ENCODE measurements at regions not wholly inside any gene's neighbourhood (a gene's known extent, or its start where the extent isn't known, plus 50 kb on each side); places are given as distances from the start of the nearest gene placed in this dataset.

DNA sequence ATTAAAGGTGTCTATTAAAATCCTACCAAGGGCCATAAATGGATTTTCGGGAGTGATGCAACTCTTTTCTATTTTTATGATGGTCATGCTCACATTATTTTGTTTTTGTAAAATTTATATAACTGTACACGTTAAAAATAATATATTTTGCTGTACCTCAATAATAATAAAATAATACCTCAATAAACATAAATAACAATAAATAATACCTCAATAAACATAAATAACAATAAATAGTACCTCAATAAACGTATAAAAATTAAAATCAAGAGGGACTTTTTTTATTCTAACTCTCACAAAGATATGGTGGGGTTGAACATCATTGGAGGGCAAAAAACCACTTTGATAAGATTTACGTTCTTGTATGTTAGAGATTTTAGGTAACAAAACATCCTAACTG is 1189.6 kb upstream of the CELF2 start:
- ATAC-seq: no peak
- Histone ChIP-seq H3K27ac (ENCODE audit: control insufficient read depth, insufficient read depth) (no peak overlapping the region), H3K79me2 (ENCODE audit: control insufficient read depth, insufficient read depth, low read length) (no peaks in the 10 kb centered on the region), H3K4me1 (ENCODE audit: control insufficient read depth, insufficient read depth, low read length) (no peaks in the 10 kb centered on the region), H4K20me1 (ENCODE audit: control insufficient read depth, insufficient read depth) (no peaks in the 10 kb centered on the region), H3K9me3 (replicated peaks; ENCODE audit: control insufficient read depth, insufficient read depth, low read length) (no peaks in the 10 kb centered on the region; the same call in 2 of the 3 replicates), H3K36me3 (ENCODE audit: control insufficient read depth in 2 of 2, insufficient read depth in 2 of 2, low read length in 1 of 2) (no peaks in the 10 kb centered on the region), H3K9ac (ENCODE audit: control insufficient read depth, insufficient read depth, low read length) (no peak overlapping the region), H3K4me2 (ENCODE audit: control insufficient read depth, insufficient read depth) (no peak overlapping the region), H2AFZ (ENCODE audit: control insufficient read depth, low read depth, low read length) (no peak overlapping the region), H3K27me3 (replicated peaks in 1 of 2; ENCODE audit: control insufficient read depth in 2 of 2, insufficient read depth in 2 of 2, low read length in 1 of 2) (no peaks in the 10 kb centered on the region), H3K4me3 (no peak overlapping the region)
- no peak for DNase-seq (ENCODE audit: low read depth, low spot score)
- intact Hi-C loops (cut with micrococcal nuclease; ENCODE audit: unreplicated experiment) (no loop called here), in situ Hi-C loops (cut with MboI) (no loop called here)
- FAIRE-seq: no peak
- BruUV-seq (replicated peaks): no TSS peak
- 2% methylated on average over 4 of the region's 4 CpGs for WGBS (ENCODE audit: insufficient coverage, insufficient replicate concordance, low lambda C conversion rate, missing lambda C conversion rate)
- TF ChIP-seq POLR2A (IDR thresholded peaks at IDR 0.05; ENCODE audit: low read depth, low read length): no peak
- TF ChIP-seq HDAC6 (IDR thresholded peaks at IDR 0.05; ENCODE audit: unreplicated experiment): no peak
- TF ChIP-seq DPF2 (IDR thresholded peaks at IDR 0.05): no peak
- TF ChIP-seq, protein P1, sequence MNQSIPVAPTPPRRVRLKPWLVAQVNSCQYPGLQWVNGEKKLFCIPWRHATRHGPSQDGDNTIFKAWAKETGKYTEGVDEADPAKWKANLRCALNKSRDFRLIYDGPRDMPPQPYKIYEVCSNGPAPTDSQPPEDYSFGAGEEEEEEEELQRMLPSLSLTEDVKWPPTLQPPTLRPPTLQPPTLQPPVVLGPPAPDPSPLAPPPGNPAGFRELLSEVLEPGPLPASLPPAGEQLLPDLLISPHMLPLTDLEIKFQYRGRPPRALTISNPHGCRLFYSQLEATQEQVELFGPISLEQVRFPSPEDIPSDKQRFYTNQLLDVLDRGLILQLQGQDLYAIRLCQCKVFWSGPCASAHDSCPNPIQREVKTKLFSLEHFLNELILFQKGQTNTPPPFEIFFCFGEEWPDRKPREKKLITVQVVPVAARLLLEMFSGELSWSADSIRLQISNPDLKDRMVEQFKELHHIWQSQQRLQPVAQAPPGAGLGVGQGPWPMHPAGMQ (IDR thresholded peaks at IDR 0.05; ENCODE audit: borderline replicate concordance): no peak
- no peak for TF ChIP-seq YBX1 (IDR thresholded peaks at IDR 0.05)
- TF ChIP-seq, protein P2, sequence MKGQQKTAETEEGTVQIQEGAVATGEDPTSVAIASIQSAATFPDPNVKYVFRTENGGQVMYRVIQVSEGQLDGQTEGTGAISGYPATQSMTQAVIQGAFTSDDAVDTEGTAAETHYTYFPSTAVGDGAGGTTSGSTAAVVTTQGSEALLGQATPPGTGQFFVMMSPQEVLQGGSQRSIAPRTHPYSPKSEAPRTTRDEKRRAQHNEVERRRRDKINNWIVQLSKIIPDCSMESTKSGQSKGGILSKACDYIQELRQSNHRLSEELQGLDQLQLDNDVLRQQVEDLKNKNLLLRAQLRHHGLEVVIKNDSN (IDR thresholded peaks at IDR 0.05; ENCODE audit: borderline replicate concordance, extremely low read length, insufficient read depth, low read depth, low read length): no peak
- no peak for TF ChIP-seq TCF7 (IDR thresholded peaks at IDR 0.05; ENCODE audit: borderline replicate concordance)
- POLR2A ChIA-PET: no interaction called here
- CTCF ChIA-PET: no interaction called here
- RAD21 ChIA-PET (ENCODE audit: unreplicated experiment): no interaction called here
- SMC1A ChIA-PET (ENCODE audit: uncharacterized antibody, unreplicated experiment): no interaction called here

DNA sequence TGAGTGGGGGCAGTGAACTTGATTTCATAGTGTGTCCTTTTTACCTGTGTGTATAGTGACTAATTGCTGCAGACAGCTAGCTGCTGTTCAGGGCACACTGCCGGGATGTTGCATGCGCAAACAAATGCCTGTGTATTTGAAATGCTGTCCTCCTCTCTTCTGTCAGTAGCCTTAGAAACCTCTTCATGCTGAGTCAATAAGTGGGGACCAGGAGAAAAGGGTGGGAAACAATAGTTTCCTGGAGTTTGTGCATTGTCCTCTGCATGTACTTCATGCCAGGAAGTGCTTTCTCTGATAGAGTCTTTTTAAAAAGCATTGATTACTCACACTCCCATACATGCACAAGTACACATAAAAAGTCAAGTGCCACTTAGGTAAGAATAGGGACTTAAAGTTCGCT is 1183.7 kb upstream of the CELF2 start:
- SMC1A ChIA-PET (ENCODE audit: uncharacterized antibody, unreplicated experiment): no interaction called here
- H3K4me2 ChIP-seq (ENCODE audit: control insufficient read depth, insufficient read depth): no peak overlapping the region
- WGBS (ENCODE audit: insufficient coverage, insufficient replicate concordance, low lambda C conversion rate, missing lambda C conversion rate): 13% methylated on average over 3 of the region's 3 CpGs
- BruUV-seq (replicated peaks): no TSS peak
- FAIRE-seq (no peak), ATAC-seq (no peak), DNase-seq (ENCODE audit: low read depth, low spot score) (no peak)
- no peaks in the 10 kb centered on the region for H4K20me1 ChIP-seq (ENCODE audit: control insufficient read depth, insufficient read depth)
- H2AFZ ChIP-seq (ENCODE audit: control insufficient read depth, low read depth, low read length): no peak overlapping the region
- in situ Hi-C loops (cut with MboI): no loop called here
- intact Hi-C loops (cut with micrococcal nuclease; ENCODE audit: unreplicated experiment): no loop called here
- H3K9ac ChIP-seq (ENCODE audit: control insufficient read depth, insufficient read depth, low read length): no peak overlapping the region
- CTCF ChIA-PET: interaction anchor here (0.5 kb wide), 1 partner anchor 486 kb away, joined by 3 read pairs; no protein-coding TSS in a partner anchor
- H3K27ac ChIP-seq (ENCODE audit: control insufficient read depth, insufficient read depth): no peak overlapping the region
- no peak overlapping the region for H3K4me3 ChIP-seq
- no peak for TF ChIP-seq SUPT20H (IDR thresholded peaks at IDR 0.05; ENCODE audit: borderline replicate concordance, control insufficient read depth, low read depth, low read length)
- TF ChIP-seq, protein P3, sequence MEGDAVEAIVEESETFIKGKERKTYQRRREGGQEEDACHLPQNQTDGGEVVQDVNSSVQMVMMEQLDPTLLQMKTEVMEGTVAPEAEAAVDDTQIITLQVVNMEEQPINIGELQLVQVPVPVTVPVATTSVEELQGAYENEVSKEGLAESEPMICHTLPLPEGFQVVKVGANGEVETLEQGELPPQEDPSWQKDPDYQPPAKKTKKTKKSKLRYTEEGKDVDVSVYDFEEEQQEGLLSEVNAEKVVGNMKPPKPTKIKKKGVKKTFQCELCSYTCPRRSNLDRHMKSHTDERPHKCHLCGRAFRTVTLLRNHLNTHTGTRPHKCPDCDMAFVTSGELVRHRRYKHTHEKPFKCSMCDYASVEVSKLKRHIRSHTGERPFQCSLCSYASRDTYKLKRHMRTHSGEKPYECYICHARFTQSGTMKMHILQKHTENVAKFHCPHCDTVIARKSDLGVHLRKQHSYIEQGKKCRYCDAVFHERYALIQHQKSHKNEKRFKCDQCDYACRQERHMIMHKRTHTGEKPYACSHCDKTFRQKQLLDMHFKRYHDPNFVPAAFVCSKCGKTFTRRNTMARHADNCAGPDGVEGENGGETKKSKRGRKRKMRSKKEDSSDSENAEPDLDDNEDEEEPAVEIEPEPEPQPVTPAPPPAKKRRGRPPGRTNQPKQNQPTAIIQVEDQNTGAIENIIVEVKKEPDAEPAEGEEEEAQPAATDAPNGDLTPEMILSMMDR (IDR thresholded peaks at IDR 0.05 in 2 of 3, conservative IDR thresholded peaks at IDR 0.05 in 1 of 3; ENCODE audit: control insufficient read depth in 2 of 3, extremely low read depth in 1 of 3, insufficient read depth in 1 of 3, low read depth in 3 of 3, low read length in 3 of 3): no peak
- no peak for TF ChIP-seq FOS (IDR thresholded peaks at IDR 0.05; ENCODE audit: borderline replicate concordance, extremely low read depth, insufficient read length)
- no peak for TF ChIP-seq SIN3A (IDR thresholded peaks at IDR 0.05; ENCODE audit: low read depth, low read length)
- RAD21 ChIA-PET (ENCODE audit: unreplicated experiment): no interaction called here
- H3K79me2 ChIP-seq (ENCODE audit: control insufficient read depth, insufficient read depth, low read length): no peaks in the 10 kb centered on the region
- H3K36me3 ChIP-seq (ENCODE audit: control insufficient read depth in 2 of 2, insufficient read depth in 2 of 2, low read length in 1 of 2): no peaks in the 10 kb centered on the region
- H3K27me3 ChIP-seq (replicated peaks in 1 of 2; ENCODE audit: control insufficient read depth in 2 of 2, insufficient read depth in 2 of 2, low read length in 1 of 2): no peaks in the 10 kb centered on the region
- H3K4me1 ChIP-seq (ENCODE audit: control insufficient read depth, insufficient read depth, low read length): no peaks in the 10 kb centered on the region
- no peaks in the 10 kb centered on the region for H3K9me3 ChIP-seq (replicated peaks; ENCODE audit: control insufficient read depth, insufficient read depth, low read length)
- POLR2A ChIA-PET: no interaction called here
